ENCODE measurements at regions not wholly inside any gene's neighbourhood (a gene's known extent, or its start where the extent isn't known, plus 50 kb on each side); places are given as distances from the start of the nearest gene placed in this dataset.

DNA sequence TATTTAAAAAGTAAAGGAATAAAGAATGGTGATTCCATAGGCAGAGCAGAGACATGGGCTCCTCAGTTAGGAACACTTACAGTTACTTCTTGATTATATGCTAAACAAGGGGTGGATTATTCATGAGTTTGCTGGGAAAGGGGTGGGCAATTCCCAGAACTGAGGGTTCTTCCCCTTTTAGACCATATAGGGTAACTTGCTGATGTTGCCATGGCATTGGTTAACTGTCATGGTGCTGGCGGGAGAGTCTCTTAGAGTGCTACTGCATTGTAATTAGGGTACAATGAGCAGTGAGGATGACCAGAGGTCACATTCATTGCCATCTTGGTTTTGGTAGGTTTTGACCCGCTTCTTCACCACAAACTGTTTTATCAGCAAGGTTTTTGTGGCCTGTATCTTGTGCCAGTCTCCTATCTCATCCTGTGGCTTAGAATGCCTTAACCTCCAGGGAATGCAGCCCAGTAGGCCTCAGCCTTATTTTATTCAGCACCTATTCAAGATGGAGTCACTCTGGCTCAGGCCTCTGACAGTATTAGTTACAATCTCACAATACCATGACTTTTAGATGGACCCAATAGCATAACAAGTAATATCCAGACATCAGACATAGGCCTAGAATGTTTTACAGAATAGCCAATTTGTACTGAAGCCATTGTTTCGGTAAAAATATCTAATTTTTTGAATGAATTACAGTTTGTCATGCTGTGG lies 106.8 kb downstream of the ZBTB18 start:
- DNase-seq (ENCODE audit: low read depth in 2 of 2): no peak

DNA sequence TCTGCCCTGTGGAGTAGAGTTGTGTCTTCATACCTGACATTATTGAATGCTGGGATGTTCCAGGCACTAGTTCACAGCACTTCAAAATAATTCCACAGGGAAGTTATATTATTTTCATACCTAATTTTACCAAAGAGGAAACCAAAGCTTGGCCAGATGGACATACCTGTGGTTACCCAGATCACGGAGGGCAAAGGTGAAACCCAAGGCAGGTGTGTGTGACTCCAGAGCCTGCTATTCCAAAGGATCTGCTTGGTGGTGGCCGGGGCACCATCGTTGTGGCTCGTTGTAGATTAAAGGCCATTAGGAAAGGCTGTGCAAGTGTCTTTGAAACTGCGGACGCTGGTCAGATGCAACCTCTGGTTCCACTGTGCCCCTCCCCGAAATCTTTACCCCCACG lies 108.6 kb downstream of the ZBTB18 start:
- no peak for DNase-seq (ENCODE audit: low read depth in 2 of 2)

- no peak for DNase-seq (ENCODE audit: low read depth in 2 of 2)
Measured at GRCh38 chr1:244160455-244161235, 109.6 kb downstream of the ZBTB18 start.

GRCh38 chr1:244161236-244161510 lies 110.1 kb downstream of the ZBTB18 start:
- no peak for DNase-seq (ENCODE audit: low read depth in 2 of 2)

DNA sequence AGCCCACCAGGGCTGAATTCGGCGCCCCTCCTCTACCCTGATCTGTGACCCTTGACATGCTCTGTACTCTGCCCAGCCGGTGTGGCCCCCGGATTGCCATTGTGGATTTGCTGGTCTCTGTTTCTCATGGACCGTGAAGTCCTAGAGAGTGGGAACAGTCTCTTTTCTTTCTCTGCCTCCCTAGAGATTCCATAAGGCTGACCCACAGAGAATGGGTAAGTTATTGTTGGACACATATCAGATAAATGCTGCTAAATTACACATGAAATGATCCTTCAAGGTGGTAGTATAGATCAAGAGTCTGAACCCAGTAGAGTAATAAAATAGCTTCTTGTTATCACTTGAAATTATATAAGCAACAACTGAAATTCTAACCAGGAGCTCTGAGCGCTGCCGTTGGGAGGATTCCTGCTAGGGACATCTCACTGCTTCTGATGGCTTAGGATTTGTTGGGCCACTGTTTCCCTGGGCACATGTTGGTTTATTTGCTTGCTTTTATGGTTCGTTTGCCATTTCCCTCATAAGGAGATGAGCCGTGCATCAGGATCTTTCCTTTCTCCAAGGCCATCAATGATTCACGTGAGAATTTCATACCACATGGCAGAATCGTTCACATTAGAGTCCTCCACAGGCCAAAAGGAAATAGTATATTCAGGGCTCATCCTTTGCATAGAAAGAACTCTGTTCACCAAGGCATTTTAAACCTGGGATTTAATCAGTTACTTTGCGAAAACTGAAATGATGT lies 111.9 kb downstream of the ZBTB18 start:
- no peak for DNase-seq (ENCODE audit: low read depth in 2 of 2)

DNA sequence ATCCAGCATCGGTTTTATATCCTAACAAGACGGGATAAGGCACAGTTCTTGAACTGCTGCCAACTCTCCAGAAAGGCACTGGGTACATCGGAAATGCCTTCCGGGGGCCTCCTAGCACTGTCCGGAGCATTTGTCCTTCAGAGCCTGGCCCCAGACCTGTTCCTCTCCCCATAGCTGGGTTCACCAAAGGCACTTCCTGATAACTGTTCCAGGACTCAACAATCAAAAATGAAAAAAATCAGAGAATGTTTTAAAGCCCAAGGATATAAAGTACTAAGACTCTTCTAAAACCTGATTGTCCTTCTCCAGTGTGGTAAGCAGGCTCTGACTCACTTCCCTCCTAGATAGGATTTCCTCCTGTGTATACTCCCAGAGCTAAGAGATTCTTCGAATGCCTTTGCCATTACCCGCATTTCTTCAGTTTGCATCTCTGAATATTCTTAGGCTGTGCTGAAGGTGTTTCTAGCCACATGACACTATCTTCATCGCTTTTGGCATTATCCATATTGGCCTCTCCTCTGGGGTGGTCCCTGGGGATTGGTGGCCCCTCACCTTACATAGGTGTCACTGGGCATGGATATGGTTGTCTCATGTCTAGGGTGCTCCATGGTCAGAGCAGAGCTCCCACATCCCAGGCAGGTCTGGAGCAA lies 112.9 kb downstream of the ZBTB18 start:
- no peak for DNase-seq (ENCODE audit: low read depth in 2 of 2)

DNA sequence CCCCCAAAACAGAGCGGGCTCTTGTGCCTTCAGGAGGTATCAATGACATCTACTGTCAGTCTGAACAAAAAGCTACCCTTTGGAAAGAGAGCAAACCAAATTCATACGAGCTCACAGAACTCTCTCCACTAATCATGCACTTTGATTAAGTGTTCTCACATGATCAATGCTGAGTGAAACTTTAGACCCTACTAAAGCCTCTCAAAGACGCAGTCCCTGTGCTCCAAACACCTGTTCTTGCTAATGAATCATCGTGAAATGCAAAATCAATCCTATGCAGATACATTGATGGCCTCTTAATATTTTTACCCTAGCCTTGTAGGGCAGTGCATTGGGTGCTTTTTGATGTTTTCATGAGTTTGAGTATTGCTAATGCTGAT lies 113.4 kb downstream of the ZBTB18 start:
- no peak for DNase-seq (ENCODE audit: low read depth in 2 of 2)

DNA sequence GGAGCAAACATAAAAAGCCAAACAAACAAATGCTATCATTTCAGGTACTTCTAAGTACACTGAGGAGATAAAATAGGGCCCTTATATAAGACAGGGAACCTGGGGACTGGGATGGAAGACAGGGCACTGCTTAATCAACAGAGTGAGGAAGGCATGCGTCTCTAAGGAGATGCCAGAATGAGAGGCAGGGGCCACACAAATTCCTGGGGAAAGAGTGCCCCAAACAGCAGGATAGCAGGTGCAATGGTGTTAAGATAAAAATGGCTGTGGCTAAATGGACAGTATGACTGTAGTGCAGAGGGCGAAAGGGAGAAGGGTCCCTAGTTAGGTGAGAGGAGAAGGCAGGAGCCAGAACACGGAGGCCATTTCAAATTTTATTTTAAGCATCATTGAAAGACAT lies 113.9 kb downstream of the ZBTB18 start:
- no peak for DNase-seq (ENCODE audit: low read depth in 2 of 2)

- no peak for DNase-seq (ENCODE audit: low read depth in 2 of 2)
Measured at GRCh38 chr1:244165701-244166100, 114.6 kb downstream of the ZBTB18 start.

DNA sequence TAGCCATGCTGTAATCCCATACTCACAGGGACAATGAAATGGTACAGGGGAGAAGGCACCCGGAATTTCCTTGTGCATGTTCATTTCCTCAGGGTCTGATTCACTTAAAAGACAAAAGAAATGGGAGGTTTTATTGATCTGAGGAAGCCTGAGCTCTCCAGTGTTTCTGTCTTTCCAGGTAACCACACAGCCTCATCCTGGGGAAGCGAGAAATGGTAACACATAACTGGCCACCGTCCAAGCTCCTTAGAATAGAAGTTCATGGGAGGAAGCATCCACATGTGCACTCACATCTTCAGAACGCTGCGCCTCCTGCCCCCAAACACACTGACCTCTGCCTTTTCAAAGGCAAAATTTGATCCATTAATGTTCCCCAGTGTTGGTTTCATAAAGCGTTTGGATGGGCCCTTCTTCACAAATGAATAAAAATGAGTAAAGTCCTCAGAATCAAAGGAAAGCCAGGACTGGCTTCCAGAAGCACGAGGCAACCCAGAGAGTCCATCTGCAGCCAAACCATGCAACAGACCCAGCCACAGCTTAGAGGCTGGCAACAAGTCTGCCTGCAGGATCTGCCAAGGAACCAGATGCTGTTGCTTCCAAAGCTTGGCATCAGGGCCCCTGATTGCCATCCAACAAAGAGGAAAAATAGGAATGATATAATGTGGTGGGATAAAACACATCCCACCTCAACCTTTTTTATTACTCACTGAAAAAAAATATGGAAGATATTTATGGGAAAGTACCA lies 120.3 kb downstream of the ZBTB18 start:
- DNase-seq (ENCODE audit: low read depth in 2 of 2): no peak

GRCh38 chr1:244173240-244173639 lies 122.2 kb downstream of the ZBTB18 start:
- no peak for DNase-seq (ENCODE audit: low read depth in 2 of 2)

- DNase-seq (ENCODE audit: low read depth in 2 of 2): no peak
Measured at GRCh38 chr1:244173769-244174168, 122.7 kb downstream of the ZBTB18 start.

GRCh38 chr1:244174922-244175521 lies 123.9 kb downstream of the ZBTB18 start:
- no peak for DNase-seq (ENCODE audit: low read depth in 2 of 2)

DNA sequence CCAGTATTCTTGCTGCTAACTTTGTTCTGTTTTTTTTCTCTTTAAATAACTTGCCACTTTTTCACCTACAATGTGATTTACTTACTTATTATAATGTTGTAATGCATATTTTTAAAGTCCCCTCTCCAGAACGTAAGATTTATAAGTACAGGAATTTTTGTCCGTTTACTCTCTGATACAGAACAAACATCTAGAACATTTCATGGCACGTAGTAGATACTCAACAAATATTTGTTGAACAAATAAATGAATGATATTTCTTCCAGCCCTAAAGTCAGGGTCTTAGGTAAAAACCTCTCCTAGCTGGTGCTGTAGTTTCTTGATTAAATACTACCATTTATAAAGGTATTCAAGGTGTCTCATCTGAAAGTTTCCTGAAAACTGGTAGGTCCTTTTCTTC lies 125.1 kb downstream of the ZBTB18 start:
- no peak for DNase-seq (ENCODE audit: low read depth in 2 of 2)

- no peak for DNase-seq (ENCODE audit: low read depth in 2 of 2)
Measured at GRCh38 chr1:244180256-244180655, 129.2 kb downstream of the ZBTB18 start.

- no peak for DNase-seq (ENCODE audit: low read depth in 2 of 2)
Measured at GRCh38 chr1:244181867-244182266, 130.8 kb downstream of the ZBTB18 start.

- DNase-seq (ENCODE audit: low read depth in 2 of 2): no peak
Measured at GRCh38 chr1:244183037-244183436, 132.0 kb downstream of the ZBTB18 start.

GRCh38 chr1:244186372-244186771 lies 135.3 kb downstream of the ZBTB18 start:
- no peak for DNase-seq (ENCODE audit: low read depth in 2 of 2)

GRCh38 chr1:244187310-244187709 lies 136.2 kb downstream of the ZBTB18 start:
- DNase-seq (ENCODE audit: low read depth in 2 of 2): no peak

DNA sequence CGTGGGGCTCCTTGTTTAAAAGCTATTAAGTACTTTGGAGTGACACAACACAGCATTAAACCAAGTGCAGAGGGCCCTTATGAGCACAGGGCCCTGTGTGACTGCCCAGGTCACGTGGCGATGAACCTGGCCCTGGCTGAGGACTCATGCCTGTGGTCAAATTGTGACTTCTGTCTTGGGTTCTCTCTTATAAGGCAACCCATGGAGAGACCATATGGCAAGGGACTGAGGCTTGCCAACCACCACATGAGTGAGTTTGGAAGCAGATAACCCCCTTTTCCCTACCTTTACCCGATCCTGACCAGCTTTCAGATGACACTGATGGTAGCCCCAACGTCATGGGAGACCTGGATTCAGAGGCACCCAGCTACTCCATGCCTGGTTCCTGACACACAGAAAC lies 140.5 kb downstream of the ZBTB18 start:
- no peak for DNase-seq (ENCODE audit: low read depth in 2 of 2)

DNA sequence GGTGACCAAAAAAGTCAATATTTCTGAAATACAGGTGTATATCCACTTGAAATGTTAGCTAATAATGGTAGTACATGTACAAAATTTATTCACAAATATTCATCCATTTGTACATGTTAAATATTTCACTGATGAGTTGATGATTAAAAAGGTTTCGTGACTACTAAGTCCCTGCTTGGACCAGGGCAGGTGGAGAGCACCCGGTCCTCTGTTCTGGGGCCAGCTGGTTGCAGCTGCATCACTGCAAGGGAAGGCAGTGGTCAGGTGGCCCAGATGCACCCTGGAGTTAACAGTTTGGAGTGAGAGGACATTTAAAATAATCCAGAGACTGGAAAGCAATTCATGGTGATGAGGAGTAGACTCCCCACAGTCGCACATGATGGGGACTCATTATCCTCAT lies 141.2 kb downstream of the ZBTB18 start:
- no peak for DNase-seq (ENCODE audit: low read depth in 2 of 2)
